Progenitor cell of endocrine pancreas (in vitro differentiated cells): ENCODE measurements at regions not wholly inside any gene's neighbourhood (a gene's known extent, or its start where the extent isn't known, plus 50 kb on each side); places are given as distances from the start of the nearest gene placed in this dataset.

Experiments used
- DNase-seq: peaks from one replicate; pipeline ENCODE4 v3.0.0; 2021; ENCODE audit warnings: low spot score; ENCODE audit not compliant: unreplicated experiment
- H3K27ac Mint-ChIP-seq: 2 replicates; pipeline ENCODE4 v1.8.0; 2021; ENCODE audit warnings: mild to moderate bottlenecking, moderate library complexity, mixed read lengths
- H3K27me3 Mint-ChIP-seq: 2 replicates; pipeline ENCODE4 v1.8.0; 2021; ENCODE audit warnings: mixed read lengths
- H3K36me3 Mint-ChIP-seq: 2 replicates; pipeline ENCODE4 v1.8.0; 2022; ENCODE audit warnings: mixed read lengths; ENCODE audit not compliant: insufficient read depth
- H3K4me1 Mint-ChIP-seq: 2 replicates; pipeline ENCODE4 v1.8.0; 2021; ENCODE audit warnings: low read depth, mixed read lengths
- H3K4me3 Mint-ChIP-seq: 2 replicates; pipeline ENCODE4 v1.8.0; 2021; ENCODE audit warnings: low read depth, mild to moderate bottlenecking, moderate library complexity, mixed read lengths
- H3K9me3 Mint-ChIP-seq: 2 replicates; pipeline ENCODE4 v1.8.0; 2021; ENCODE audit warnings: low read depth, mixed read lengths
- TF ChIP-seq, protein P1 (sequence below): fragments of 200-600 bp; sonication (generic); IDR thresholded peaks from one replicate; pipeline ENCODE4 v1.5.0; 2021; ENCODE audit warnings: antibody characterized with exemption, mild to moderate bottlenecking; ENCODE audit not compliant: unreplicated experiment

DNA sequence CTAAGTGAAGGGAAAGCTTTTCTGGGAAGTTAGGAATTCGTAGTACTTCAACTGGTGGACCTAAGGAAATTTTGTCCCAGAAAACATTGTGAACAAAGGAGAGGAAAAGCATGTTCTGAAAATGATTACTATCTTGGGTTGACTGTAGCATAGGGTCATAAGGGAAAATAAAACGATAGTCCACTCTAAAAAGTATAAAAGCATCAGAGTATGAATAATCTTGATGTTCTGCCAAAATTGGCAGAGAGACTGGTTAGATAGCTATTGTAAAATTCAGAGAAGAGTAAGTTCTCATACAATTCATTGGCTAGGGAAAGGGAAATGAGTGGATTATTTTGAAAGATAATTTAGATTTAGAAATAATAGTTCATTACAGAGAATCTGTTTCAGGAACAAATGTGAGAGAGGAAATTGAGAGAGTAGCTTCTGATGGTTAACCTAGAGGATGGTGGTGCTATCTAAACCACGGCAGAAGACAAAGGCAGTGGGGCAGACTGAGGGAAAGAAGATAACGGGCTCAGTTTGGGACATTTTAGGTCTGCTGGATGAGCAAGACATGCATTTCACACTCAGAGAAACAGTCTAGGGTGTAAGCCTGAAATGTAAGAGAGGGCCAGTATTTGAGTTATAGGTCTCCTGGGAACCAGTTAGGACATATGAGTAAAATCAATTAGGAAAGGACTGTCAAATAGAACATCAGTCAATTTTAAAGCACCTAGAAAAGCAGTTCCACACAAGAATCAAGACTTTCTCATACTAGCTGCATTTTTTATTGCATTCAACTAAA lies 799.3 kb upstream of the CXADR start:
- Mint-ChIP-seq H3K4me3 (no peak overlapping the region), H3K9me3 (peaks cover 14% of the 10 kb centered on the region), H3K36me3 (no peaks in the 10 kb centered on the region), H3K27ac (no peak overlapping the region), H3K27me3 (no peaks in the 10 kb centered on the region), H3K4me1 (peaks cover 2% of the 10 kb centered on the region)
- TF ChIP-seq, protein P1, sequence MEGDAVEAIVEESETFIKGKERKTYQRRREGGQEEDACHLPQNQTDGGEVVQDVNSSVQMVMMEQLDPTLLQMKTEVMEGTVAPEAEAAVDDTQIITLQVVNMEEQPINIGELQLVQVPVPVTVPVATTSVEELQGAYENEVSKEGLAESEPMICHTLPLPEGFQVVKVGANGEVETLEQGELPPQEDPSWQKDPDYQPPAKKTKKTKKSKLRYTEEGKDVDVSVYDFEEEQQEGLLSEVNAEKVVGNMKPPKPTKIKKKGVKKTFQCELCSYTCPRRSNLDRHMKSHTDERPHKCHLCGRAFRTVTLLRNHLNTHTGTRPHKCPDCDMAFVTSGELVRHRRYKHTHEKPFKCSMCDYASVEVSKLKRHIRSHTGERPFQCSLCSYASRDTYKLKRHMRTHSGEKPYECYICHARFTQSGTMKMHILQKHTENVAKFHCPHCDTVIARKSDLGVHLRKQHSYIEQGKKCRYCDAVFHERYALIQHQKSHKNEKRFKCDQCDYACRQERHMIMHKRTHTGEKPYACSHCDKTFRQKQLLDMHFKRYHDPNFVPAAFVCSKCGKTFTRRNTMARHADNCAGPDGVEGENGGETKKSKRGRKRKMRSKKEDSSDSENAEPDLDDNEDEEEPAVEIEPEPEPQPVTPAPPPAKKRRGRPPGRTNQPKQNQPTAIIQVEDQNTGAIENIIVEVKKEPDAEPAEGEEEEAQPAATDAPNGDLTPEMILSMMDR: no peak
- no peak for DNase-seq

DNA sequence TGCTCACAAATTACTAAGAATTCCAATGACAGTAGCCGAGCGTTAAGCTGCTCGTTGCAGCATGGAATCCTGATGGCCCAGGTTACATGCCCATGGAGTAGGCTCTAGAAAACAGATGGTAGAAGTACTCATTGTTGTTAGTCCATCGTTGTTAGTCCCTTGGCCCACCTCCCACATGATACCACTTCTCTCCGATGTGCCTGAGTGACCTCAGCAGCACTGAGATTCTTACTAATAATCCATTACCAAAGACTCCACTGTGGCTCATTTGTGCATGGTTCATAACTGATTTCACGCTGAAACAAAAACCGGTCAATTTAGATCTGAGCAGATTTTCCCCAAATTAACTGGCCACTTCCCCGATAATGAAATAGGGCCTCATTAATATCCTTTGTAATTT lies 772.3 kb upstream of the CXADR start:
- H3K27me3 Mint-ChIP-seq: no peaks in the 10 kb centered on the region
- no peak overlapping the region for H3K27ac Mint-ChIP-seq
- H3K9me3 Mint-ChIP-seq: peaks cover 3% of the 10 kb centered on the region
- H3K4me1 Mint-ChIP-seq: no peaks in the 10 kb centered on the region
- DNase-seq: no peak
- H3K4me3 Mint-ChIP-seq: no peak overlapping the region
- TF ChIP-seq, protein P1: no peak
- H3K36me3 Mint-ChIP-seq: no peaks in the 10 kb centered on the region

DNA sequence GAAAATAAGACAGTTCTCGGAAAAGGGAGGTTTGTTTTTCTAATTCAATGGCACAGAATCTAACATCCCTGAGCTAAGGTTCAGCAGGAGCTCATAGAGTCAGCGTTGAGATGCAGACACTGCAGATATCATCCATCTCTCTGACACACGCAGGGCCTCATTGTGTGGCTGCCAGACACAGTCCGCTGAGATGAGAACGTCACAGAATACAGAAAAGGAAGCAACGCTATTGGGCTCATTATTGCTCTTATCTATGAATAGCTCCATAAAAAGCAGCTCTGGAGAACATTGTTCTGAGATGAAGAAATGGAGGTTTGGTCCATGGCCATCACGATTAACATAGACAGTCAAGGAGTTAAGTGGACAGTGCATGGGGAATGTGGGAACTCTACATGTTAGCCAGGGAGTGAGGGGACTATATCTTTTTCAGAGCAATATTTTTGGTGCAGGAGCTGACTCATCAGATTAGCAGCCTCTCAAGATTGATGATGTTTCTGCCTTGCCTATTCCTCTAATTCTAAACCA lies 771.6 kb upstream of the CXADR start:
- no peaks in the 10 kb centered on the region for H3K9me3 Mint-ChIP-seq
- H3K4me1 Mint-ChIP-seq: no peaks in the 10 kb centered on the region
- H3K27ac Mint-ChIP-seq: no peak overlapping the region
- H3K36me3 Mint-ChIP-seq: no peaks in the 10 kb centered on the region
- TF ChIP-seq, protein P1: no peak
- H3K4me3 Mint-ChIP-seq: no peak overlapping the region
- no peak for DNase-seq
- H3K27me3 Mint-ChIP-seq: no peaks in the 10 kb centered on the region

DNA sequence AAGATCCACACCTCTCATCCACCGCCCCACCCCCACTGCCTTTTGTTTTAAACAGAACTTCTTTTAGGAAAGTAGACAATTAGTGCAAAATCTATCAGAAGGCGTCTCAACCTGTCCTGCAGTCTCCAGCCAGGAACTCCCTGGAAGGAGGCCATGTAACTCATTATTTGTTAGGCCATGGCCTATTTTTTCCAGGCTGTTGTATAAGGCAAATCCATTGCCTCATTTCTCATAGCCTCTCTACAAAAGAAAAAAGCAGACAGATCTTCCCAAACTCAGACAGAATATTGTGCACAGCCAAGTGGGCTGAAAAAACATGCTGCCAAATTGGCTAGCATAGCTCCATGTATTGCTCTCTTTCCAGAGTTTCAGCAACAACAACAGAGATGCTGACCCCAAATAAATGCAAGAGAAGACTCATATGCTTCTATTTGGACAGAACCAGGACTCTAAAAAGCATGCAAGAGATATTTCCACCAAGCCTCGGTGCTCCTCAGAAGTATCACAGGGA lies 770.7 kb upstream of the CXADR start:
- Mint-ChIP-seq H3K27me3 (no peaks in the 10 kb centered on the region), H3K9me3 (no peaks in the 10 kb centered on the region), H3K27ac (no peak overlapping the region), H3K4me3 (no peak overlapping the region), H3K4me1 (no peaks in the 10 kb centered on the region), H3K36me3 (no peaks in the 10 kb centered on the region)
- DNase-seq: no peak
- TF ChIP-seq, protein P1: no peak

DNA sequence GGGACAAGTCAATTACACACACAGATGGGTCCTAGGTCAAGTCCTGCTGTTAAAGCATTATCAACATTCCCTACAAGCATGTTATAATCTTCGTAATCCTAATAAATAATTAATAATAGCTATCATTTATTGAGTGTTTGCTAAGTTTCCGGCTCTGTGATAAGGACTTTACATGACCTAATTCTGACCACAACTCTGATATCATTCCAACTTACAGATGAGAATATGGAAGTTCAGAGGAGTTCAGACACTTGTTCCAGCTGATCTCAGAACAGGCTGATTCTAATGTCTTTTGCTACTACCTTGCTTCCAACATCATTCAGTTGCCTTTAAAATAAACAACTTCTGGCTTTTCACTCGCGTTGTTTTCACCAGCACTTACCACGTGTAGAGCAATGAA lies 770.1 kb upstream of the CXADR start:
- TF ChIP-seq, protein P1: no peak
- Mint-ChIP-seq H3K27me3 (no peaks in the 10 kb centered on the region), H3K4me1 (no peaks in the 10 kb centered on the region), H3K4me3 (no peak overlapping the region), H3K36me3 (no peaks in the 10 kb centered on the region), H3K27ac (no peak overlapping the region), H3K9me3 (no peaks in the 10 kb centered on the region)
- no peak for DNase-seq
